ENCODE measurements at regions not wholly inside any gene's neighbourhood (a gene's known extent, or its start where the extent isn't known, plus 50 kb on each side); places are given as distances from the start of the nearest gene placed in this dataset.

DNA sequence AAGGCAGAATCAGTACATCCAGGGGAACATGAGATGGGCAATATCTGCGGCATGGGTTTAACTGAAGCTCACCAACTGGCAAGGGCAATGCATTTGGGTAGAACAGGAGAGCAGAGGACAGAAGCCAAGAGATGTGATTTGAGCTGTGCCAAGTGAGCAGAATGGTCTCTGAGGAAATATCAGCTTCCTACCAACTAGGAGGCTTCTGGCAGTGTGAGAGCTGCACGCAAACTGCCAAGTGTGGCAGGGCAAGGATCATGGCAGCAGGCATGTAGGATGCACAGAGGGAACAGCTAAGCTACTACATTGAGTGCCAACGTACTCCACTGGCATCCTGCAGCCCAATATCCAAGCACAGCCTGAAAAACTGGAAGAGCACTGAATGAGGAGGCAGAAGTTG is 1036.5 kb downstream of the TUSC7 start:
- no peak for DNase-seq

DNA sequence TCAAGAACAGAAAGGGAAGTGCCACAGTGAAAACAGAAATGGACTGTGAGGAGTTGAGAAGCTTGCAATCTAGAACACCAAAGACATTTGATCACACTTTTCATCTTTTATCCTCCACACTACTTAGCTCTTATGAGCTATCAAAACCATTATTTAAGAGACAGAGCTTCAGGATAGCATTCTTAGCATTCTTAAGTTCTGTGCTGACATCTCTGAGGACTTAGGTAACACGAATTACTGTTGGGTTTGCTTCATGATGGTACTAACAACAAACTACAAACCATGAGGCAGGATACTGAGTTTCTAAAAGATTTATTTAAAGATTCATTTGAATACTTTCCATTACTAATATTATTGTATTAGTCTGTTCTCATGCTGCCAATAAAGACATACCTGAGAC is 1038.6 kb downstream of the TUSC7 start:
- no peak for DNase-seq

GRCh38 chr3:117750674-117751269 is 1041.2 kb downstream of the TUSC7 start:
- no peak for DNase-seq

- DNase-seq, result no peak
Observed at GRCh38 chr3:117751651-117752050, 1042.1 kb downstream of the TUSC7 start.

- DNase-seq, result no peak
Observed at GRCh38 chr3:117752984-117753717, 1043.6 kb downstream of the TUSC7 start.

- no peak for DNase-seq
Observed at GRCh38 chr3:117754058-117754457, 1044.5 kb downstream of the TUSC7 start.

GRCh38 chr3:117754841-117755240 is 1045.3 kb downstream of the TUSC7 start:
- DNase-seq, result no peak

- no peak for DNase-seq
Observed at GRCh38 chr3:117756563-117756962, 1047.0 kb downstream of the TUSC7 start.

GRCh38 chr3:117761703-117762620 is 1052.4 kb downstream of the TUSC7 start:
- DNase-seq, result no peak

DNA sequence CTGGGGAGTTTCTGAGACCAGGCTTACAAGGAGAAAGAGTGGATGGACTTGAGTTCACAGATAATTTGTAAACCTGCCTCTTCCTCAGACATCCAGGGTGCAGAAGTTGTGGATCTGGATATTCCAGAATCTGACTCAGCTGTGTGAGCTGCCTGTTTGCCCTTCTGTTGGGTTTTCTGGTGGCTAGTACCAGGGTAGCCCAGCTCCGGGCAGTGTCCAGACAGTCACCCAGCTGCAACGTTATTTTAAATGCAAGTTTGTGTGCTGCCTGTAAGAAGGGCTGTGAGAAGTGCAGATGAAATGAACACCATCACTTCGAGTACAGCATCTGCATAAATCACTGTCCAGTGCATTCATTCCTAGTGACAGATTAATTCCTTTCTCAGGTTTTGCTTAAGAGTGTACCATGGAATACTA is 1053.0 kb downstream of the TUSC7 start:
- no peak for DNase-seq

DNA sequence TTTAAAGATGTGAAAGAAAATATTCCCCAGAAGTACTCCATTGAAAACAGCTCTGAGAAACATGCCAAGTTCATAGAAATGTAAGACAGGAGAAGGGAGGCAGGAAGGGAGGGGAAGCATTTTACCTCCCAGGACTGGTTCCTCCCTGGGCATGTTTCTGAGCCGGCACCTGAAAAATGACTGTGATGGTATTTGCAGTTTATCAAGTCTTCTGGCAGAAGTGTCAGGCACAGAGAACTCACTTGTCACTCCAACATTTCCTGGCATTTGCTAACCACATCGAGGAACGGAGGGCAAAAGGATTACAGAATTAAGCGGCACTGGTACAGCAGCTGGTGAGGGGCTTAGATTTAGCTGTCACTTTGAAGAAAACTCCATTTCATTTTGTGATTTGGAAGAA is 1054.0 kb downstream of the TUSC7 start:
- DNase-seq, result no peak

DNA sequence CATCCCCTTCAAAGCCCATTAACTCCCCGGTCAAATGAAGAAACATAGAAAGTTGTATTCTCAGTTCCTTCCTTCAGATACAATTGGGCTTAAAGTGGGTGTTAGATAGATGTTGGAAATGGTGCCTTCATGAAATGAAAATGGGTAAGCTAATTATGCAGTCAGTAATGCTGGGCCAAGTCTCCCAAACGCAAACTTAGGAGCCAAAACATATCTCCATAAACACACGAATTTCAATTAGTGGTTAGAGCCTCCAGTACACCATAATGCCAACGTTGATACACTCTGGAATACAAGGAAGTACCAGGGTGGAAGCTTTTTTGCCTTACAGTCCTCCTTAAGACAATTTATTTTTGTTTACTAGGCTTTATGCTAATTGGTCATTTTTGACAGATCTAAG is 1059.0 kb downstream of the TUSC7 start:
- DNase-seq, result no peak

GRCh38 chr3:117774130-117774529 is 1064.6 kb downstream of the TUSC7 start:
- no peak for DNase-seq

DNA sequence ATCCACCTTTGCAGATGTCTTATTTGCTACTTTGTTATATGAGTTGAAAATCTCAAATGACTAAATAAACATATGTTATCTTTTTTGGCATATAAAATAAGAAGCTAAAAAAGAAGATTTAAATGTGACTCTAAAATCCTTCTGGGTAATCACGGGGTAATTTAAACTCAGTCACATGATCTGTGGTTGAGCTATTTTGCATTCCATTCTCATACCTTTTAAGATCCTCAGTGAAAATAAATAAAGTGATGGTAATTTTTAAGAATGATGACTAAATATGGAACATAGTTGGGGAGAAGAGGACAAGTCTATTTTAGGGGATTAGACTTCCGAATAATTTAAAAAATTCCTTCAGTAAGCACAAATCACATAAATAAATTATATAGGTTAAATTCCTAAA is 1076.8 kb downstream of the TUSC7 start:
- no peak for DNase-seq

GRCh38 chr3:117788061-117788460 is 1078.5 kb downstream of the TUSC7 start:
- DNase-seq, result no peak

GRCh38 chr3:117788506-117788905 is 1078.9 kb downstream of the TUSC7 start:
- no peak for DNase-seq

DNA sequence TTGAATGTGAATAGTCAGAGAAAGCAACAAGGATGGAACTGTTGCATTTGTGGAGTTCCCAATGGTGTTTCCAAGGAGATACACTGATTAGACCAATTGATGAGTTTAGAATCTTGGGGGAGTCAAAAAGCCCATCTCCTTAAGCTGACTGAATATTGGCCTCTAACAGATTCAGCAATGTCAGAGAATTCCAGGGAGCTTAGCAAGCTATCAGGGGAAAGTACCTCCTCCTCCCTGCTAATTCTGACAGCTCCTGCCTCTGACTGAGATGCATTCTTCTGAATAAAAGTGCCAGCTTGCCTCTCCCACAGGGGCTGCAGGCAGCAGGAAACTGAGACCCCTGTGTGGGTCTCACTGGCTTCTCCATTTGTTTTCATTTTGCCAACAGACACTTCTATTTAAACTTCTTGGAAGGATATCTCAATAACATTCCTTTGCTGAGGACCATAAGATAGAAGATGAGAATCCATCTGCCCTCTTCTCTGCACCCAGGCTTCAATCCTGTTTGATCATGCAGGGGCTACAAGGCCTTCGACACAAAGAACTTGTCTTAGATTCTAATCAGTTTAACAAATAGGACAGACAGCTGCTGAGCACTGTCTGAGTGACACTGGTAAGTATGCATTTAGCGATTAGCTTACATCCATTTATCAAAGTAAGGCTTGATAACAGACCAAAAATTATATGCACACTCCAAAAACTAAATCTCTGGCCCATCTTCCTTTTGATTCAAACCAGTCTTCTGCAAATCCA is 1080.8 kb downstream of the TUSC7 start:
- no peak for DNase-seq

GRCh38 chr3:117793622-117794265 is 1084.2 kb downstream of the TUSC7 start:
- no peak for DNase-seq

- no peak for DNase-seq
Observed at GRCh38 chr3:117798221-117798620, 1088.6 kb downstream of the TUSC7 start.

- DNase-seq, result no peak
Observed at GRCh38 chr3:117798687-117799386, 1089.3 kb downstream of the TUSC7 start.

DNA sequence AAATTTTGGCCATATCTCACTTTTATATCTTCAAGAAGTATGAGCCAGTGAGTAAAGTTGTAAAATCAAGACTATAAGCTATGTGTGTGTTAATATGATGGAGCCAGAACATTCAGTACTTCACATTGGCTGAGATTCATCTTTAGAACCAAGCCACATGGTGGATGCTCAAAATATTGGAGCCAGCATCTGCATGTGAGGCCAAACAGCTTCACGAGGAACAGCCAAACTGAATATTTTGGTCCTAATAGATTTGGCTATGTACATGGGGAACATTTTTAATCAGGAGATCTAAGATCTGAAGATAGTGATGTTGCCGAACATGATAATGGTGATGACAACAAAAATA is 1089.8 kb downstream of the TUSC7 start:
- no peak for DNase-seq

DNA sequence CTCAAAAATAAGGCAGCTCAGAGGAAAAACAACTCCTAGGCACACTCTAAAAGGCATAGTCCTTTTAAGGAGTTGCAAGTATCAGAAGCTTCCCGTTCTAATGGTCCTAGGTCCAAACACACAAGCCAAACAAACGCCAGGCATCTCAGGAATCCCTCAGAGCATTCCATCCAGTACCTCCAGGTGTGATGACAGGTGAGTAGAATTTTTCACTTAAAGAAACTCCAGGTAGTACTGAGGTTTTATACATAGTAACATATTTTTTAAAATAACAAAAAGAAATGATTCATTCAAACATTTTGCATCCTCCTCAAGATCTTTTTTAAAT is 1092.3 kb downstream of the TUSC7 start:
- DNase-seq, result no peak

All from activated CD8-positive, alpha-beta memory T cell treated with anti-CD3 and anti-CD28 coated beads for 24 hours (primary cell).